Astrocyte (in vitro differentiated cells and primary cell): ENCODE measurements at regions not wholly inside any gene's neighbourhood (a gene's known extent, or its start where the extent isn't known, plus 50 kb on each side); places are given as distances from the start of the nearest gene placed in this dataset.

Experiments used
- DNase-seq: peaks from one replicate; pipeline ENCODE4 v3.0.0-alpha.2; 2010; ENCODE audit warnings: low read depth
- FAIRE-seq: peaks from 2 replicates; lab custom pipeline; 2011; peaks lifted over from hg19 to GRCh38; lab: Jason Lieb, UNC
- H2AFZ ChIP-seq: 2 replicates; pipeline ENCODE4 v1.6.0; 2012; ENCODE audit warnings: low read depth, low read length, inconsistent platforms
- H3K27ac ChIP-seq: 2 replicates; pipeline ENCODE4 v1.5.1; 2011; ENCODE audit warnings: low read depth, low read length, inconsistent platforms
- H3K27me3 ChIP-seq: 2 replicates; pipeline ENCODE4 v1.6.0; 2011; ENCODE audit warnings: low read length, inconsistent platforms; ENCODE audit not compliant: insufficient read depth
- H3K36me3 ChIP-seq: 2 replicates; pipeline ENCODE4 v1.5.1; 2011; ENCODE audit warnings: low read length, inconsistent platforms; ENCODE audit not compliant: insufficient read depth
- H3K4me1 ChIP-seq: 2 replicates; pipeline ENCODE4 v1.5.1; 2011; ENCODE audit warnings: low read length, inconsistent platforms; ENCODE audit not compliant: insufficient read depth
- H3K4me2 ChIP-seq: 2 replicates; pipeline ENCODE4 v1.6.0; 2012; ENCODE audit warnings: low read length, inconsistent platforms
- H3K4me3 ChIP-seq: 2 replicates; pipeline ENCODE4 v1.5.1; 2011; ENCODE audit warnings: low read depth, mild to moderate bottlenecking, low read length, inconsistent platforms; ENCODE audit not compliant: insufficient read depth
- H3K79me2 ChIP-seq: 2 replicates; pipeline ENCODE4 v1.6.0; 2012; ENCODE audit warnings: mild to moderate bottlenecking, low read length, inconsistent platforms; ENCODE audit not compliant: insufficient read depth
- H3K9ac ChIP-seq: 2 replicates; pipeline ENCODE4 v1.6.0; 2012; ENCODE audit warnings: mild to moderate bottlenecking, low read length, inconsistent platforms
- H3K9me3 ChIP-seq: 2 replicates; pipeline ENCODE4 v1.5.1; 2012; ENCODE audit warnings: low read depth, mild to moderate bottlenecking, low read length, inconsistent platforms; ENCODE audit not compliant: insufficient read depth
- H4K20me1 ChIP-seq: 2 replicates; pipeline ENCODE4 v1.6.0; 2012; ENCODE audit warnings: low read length, inconsistent platforms; ENCODE audit not compliant: insufficient read depth
- H3K27ac Mint-ChIP-seq: one replicate; pipeline ENCODE4 v1.8.0; 2021; ENCODE audit warnings: mild to moderate bottlenecking, mixed read lengths; ENCODE audit not compliant: unreplicated experiment
- H3K27me3 Mint-ChIP-seq: one replicate; pipeline ENCODE4 v1.8.0; 2021; ENCODE audit warnings: low read depth, mixed read lengths; ENCODE audit not compliant: unreplicated experiment
- H3K36me3 Mint-ChIP-seq: one replicate; pipeline ENCODE4 v1.8.0; 2021; ENCODE audit warnings: low read depth, mixed read lengths; ENCODE audit not compliant: unreplicated experiment
- H3K4me1 Mint-ChIP-seq: one replicate; pipeline ENCODE4 v1.8.0; 2021; ENCODE audit warnings: low read depth, mixed read lengths; ENCODE audit not compliant: unreplicated experiment
- H3K4me3 Mint-ChIP-seq: one replicate; pipeline ENCODE4 v1.8.0; 2021; ENCODE audit warnings: mild to moderate bottlenecking, moderate library complexity, mixed read lengths; ENCODE audit not compliant: unreplicated experiment
- H3K9me3 Mint-ChIP-seq: one replicate; pipeline ENCODE4 v1.8.0; 2021; ENCODE audit warnings: mild to moderate bottlenecking, mixed read lengths; ENCODE audit not compliant: unreplicated experiment
- EZH2 ChIP-seq: IDR thresholded peaks from 2 replicates; pipeline ENCODE4 v1.6.1; 2012; ENCODE audit warnings: mild to moderate bottlenecking, low read length, inconsistent platforms; ENCODE audit not compliant: insufficient read depth
- TF ChIP-seq, protein P1 (sequence below): IDR thresholded peaks from 2 replicates; pipeline ENCODE4 v1.5.1; 2011; ENCODE audit warnings: low read depth, mild to moderate bottlenecking, inconsistent platforms, low read length, moderate library complexity; ENCODE audit not compliant: insufficient read depth

DNA sequence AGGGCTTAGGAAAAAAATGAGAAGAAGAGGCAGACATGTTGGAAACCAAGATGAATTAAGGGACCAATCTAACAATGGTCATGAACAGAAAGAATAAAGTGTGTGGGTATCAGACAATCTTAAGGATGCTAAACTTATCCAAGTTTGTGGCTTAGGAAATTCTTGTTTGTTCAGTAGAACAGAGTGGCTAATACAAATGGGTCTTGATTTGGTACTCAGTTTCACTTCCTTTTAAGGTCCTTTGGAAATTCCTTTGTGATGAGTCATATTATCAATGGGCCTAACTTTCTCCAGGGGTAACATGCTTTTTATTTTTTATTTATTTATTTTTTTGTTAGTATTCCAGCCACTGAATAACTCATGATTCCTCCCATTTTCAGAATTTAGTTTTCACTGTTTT is 1154.7 kb upstream of the FLRT2 start:
- Histone ChIP-seq H3K27ac (no peak overlapping the region), H3K9ac (no peak overlapping the region), H3K9me3 (no peaks in the 10 kb centered on the region), H4K20me1 (no peaks in the 10 kb centered on the region), H3K4me2 (no peak overlapping the region), H2AFZ (no peak overlapping the region), H3K4me1 (no peaks in the 10 kb centered on the region), H3K27me3 (no peaks in the 10 kb centered on the region), H3K79me2 (no peaks in the 10 kb centered on the region), H3K36me3 (no peaks in the 10 kb centered on the region), H3K4me3 (no peak overlapping the region)
- no peaks in the 10 kb centered on the region for H3K9me3 Mint-ChIP-seq
- no peaks in the 10 kb centered on the region for H3K36me3 Mint-ChIP-seq
- FAIRE-seq (no peak), DNase-seq (peak; percentile 67)
- no peak overlapping the region for H3K27ac Mint-ChIP-seq
- H3K4me1 Mint-ChIP-seq = peaks cover 12% of the 10 kb centered on the region
- no peak overlapping the region for H3K4me3 Mint-ChIP-seq
- no peaks in the 10 kb centered on the region for H3K27me3 Mint-ChIP-seq
- no peak for TF ChIP-seq EZH2
- TF ChIP-seq, protein P1, sequence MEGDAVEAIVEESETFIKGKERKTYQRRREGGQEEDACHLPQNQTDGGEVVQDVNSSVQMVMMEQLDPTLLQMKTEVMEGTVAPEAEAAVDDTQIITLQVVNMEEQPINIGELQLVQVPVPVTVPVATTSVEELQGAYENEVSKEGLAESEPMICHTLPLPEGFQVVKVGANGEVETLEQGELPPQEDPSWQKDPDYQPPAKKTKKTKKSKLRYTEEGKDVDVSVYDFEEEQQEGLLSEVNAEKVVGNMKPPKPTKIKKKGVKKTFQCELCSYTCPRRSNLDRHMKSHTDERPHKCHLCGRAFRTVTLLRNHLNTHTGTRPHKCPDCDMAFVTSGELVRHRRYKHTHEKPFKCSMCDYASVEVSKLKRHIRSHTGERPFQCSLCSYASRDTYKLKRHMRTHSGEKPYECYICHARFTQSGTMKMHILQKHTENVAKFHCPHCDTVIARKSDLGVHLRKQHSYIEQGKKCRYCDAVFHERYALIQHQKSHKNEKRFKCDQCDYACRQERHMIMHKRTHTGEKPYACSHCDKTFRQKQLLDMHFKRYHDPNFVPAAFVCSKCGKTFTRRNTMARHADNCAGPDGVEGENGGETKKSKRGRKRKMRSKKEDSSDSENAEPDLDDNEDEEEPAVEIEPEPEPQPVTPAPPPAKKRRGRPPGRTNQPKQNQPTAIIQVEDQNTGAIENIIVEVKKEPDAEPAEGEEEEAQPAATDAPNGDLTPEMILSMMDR = no peak

DNA sequence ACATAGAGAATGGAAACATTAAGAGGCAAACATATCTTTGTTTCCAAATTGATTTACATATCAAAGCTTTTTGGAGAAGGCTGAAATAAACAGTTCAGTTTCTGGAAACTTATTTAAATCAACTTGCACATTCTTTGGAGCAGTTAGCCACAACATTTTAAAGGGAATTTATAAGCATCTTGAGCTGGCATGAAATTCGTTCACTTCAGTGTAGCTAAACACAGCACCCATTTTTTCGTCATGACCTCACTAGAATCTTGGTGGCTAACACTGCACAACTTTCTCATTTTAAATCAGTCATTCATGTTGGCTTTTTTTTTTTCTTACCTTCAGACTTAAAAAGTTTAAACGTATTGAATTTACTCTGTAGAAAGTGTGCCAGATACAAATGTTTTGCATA is 1139.9 kb upstream of the FLRT2 start:
- no peak overlapping the region for H3K4me3 Mint-ChIP-seq
- no peaks in the 10 kb centered on the region for H3K36me3 Mint-ChIP-seq
- no peaks in the 10 kb centered on the region for H3K9me3 Mint-ChIP-seq
- no peak overlapping the region for H3K27ac Mint-ChIP-seq
- H3K4me1 Mint-ChIP-seq = no peaks in the 10 kb centered on the region
- no peak overlapping the region for H3K27ac ChIP-seq
- no peaks in the 10 kb centered on the region for H3K27me3 ChIP-seq
- H4K20me1 ChIP-seq = no peaks in the 10 kb centered on the region
- no peaks in the 10 kb centered on the region for H3K36me3 ChIP-seq
- H3K9ac ChIP-seq = no peak overlapping the region
- TF ChIP-seq, protein P1 = no peak
- TF ChIP-seq EZH2 = no peak
- no peak overlapping the region for H3K4me2 ChIP-seq
- H3K79me2 ChIP-seq = no peaks in the 10 kb centered on the region
- H3K9me3 ChIP-seq = no peaks in the 10 kb centered on the region
- FAIRE-seq (no peak), DNase-seq (peak; percentile 15)
- H3K27me3 Mint-ChIP-seq = no peaks in the 10 kb centered on the region
- H2AFZ ChIP-seq = peak overlapping the region; percentile 29
- no peak overlapping the region for H3K4me3 ChIP-seq
- no peaks in the 10 kb centered on the region for H3K4me1 ChIP-seq

DNA sequence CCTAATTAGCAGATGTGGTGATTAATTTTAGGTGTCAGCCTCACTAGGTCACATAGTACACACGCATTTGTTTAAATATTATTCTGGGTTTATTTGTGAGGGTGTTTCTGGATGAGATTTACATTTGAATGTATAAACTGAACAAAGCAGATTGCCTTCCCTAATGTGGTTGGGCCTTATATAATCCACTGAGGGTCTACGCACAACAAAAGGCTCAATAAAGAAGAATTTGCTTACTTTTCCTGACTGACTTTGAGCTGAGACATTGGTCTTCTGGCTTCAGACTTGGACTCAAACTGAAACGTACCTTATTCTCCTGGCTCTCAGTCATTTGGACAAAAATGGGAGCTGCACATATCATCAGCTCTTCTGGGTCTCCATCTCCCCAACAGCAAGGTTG is 1132.3 kb upstream of the FLRT2 start:
- H4K20me1 ChIP-seq = no peaks in the 10 kb centered on the region
- no peaks in the 10 kb centered on the region for H3K27me3 Mint-ChIP-seq
- no peaks in the 10 kb centered on the region for H3K4me1 Mint-ChIP-seq
- H3K36me3 Mint-ChIP-seq = no peaks in the 10 kb centered on the region
- FAIRE-seq (no peak), DNase-seq (no peak)
- H3K27me3 ChIP-seq = no peaks in the 10 kb centered on the region
- H3K79me2 ChIP-seq = no peaks in the 10 kb centered on the region
- H3K27ac ChIP-seq = no peak overlapping the region
- H3K36me3 ChIP-seq = no peaks in the 10 kb centered on the region
- no peak overlapping the region for H3K9ac ChIP-seq
- no peak for TF ChIP-seq EZH2
- TF ChIP-seq, protein P1 = no peak
- no peak overlapping the region for H3K4me3 ChIP-seq
- H3K9me3 ChIP-seq = no peaks in the 10 kb centered on the region
- no peaks in the 10 kb centered on the region for H3K4me1 ChIP-seq
- no peak overlapping the region for H2AFZ ChIP-seq
- H3K27ac Mint-ChIP-seq = no peak overlapping the region
- no peak overlapping the region for H3K4me2 ChIP-seq
- H3K9me3 Mint-ChIP-seq = peaks cover 7% of the 10 kb centered on the region
- H3K4me3 Mint-ChIP-seq = no peak overlapping the region
